Activated naive CD4-positive, alpha-beta T cell treated with anti-CD3 and anti-CD28 coated beads, Interleukin-2, amount 10 ng/mL, durations not matched to agents 7 days and 5 days (primary cell): ENCODE measurements at regions not wholly inside any gene's neighbourhood (a gene's known extent, or its start where the extent isn't known, plus 50 kb on each side); places are given as distances from the start of the nearest gene placed in this dataset.

Experiments used
- CTCF ChIA-PET: fragments of 350-600 bp; sonication (Branson Sonifier 250); formaldehyde crosslinking; loops from one replicate; lab custom pipeline; 2021; ENCODE audit warnings: antibody characterized with exemption; lab: Charles Lee
- DNase-seq: peaks from one replicate; pipeline ENCODE4 v3.0.0-alpha.2; 2020
- H3K27ac Mint-ChIP-seq: one replicate; pipeline ENCODE4 v1.8.0; 2021; ENCODE audit warnings: mild to moderate bottlenecking, moderate library complexity, mixed read lengths
- H3K27me3 Mint-ChIP-seq: one replicate; pipeline ENCODE4 v1.8.0; 2021; ENCODE audit warnings: mild to moderate bottlenecking, mixed read lengths
- H3K36me3 Mint-ChIP-seq: one replicate; pipeline ENCODE4 v1.8.0; 2021; ENCODE audit warnings: mixed read lengths
- H3K4me1 Mint-ChIP-seq: one replicate; pipeline ENCODE4 v1.8.0; 2021; ENCODE audit warnings: mixed read lengths
- H3K4me3 Mint-ChIP-seq: one replicate; pipeline ENCODE4 v1.8.0; 2021; ENCODE audit warnings: mild to moderate bottlenecking, moderate library complexity, mixed read lengths
- H3K9me3 Mint-ChIP-seq: one replicate; pipeline ENCODE4 v1.8.0; 2021; ENCODE audit warnings: mixed read lengths

GRCh38 chr13:89812856-89813255 lies 1534.6 kb upstream of the MIR17HG start:
- Mint-ChIP-seq H3K27me3 (no peaks in the 10 kb centered on the region), H3K4me3 (no peak overlapping the region), H3K4me1 (no peaks in the 10 kb centered on the region), H3K36me3 (no peaks in the 10 kb centered on the region), H3K27ac (no peak overlapping the region), H3K9me3 (peaks cover 15% of the 10 kb centered on the region)
- CTCF ChIA-PET, result no interaction called here
- no peak for DNase-seq

GRCh38 chr13:89816404-89816803 lies 1531.1 kb upstream of the MIR17HG start:
- Mint-ChIP-seq H3K36me3 (no peaks in the 10 kb centered on the region), H3K4me3 (no peak overlapping the region), H3K27ac (no peak overlapping the region), H3K9me3 (peaks cover 17% of the 10 kb centered on the region), H3K27me3 (no peaks in the 10 kb centered on the region), H3K4me1 (no peaks in the 10 kb centered on the region)
- CTCF ChIA-PET, result interaction anchor here (0.7 kb wide), 1 partner anchor 766 kb away, joined by 3 read pairs; no protein-coding TSS in a partner anchor
- DNase-seq, result no peak

- H3K4me3 Mint-ChIP-seq, result no peak overlapping the region
- CTCF ChIA-PET, result no interaction called here
Measured at GRCh38 chr13:89822467-89822866, 1525.0 kb upstream of the MIR17HG start.

GRCh38 chr13:89827552-89827951 lies 1519.9 kb upstream of the MIR17HG start:
- no peak overlapping the region for H3K27ac Mint-ChIP-seq
- no peak overlapping the region for H3K4me3 Mint-ChIP-seq
- DNase-seq, result no peak
- H3K27me3 Mint-ChIP-seq, result no peaks in the 10 kb centered on the region
- CTCF ChIA-PET, result no interaction called here
- H3K9me3 Mint-ChIP-seq, result peaks cover 4% of the 10 kb centered on the region
- H3K4me1 Mint-ChIP-seq, result no peaks in the 10 kb centered on the region
- H3K36me3 Mint-ChIP-seq, result no peaks in the 10 kb centered on the region

More at GRCh38 chr13:89822467-89822866, 1525.0 kb upstream of the MIR17HG start:
- Mint-ChIP-seq H3K36me3 (no peaks in the 10 kb centered on the region), H3K27me3 (no peaks in the 10 kb centered on the region), H3K9me3 (peaks cover 5% of the 10 kb centered on the region), H3K27ac (no peak overlapping the region), H3K4me1 (no peaks in the 10 kb centered on the region)
- DNase-seq, result no peak

- Mint-ChIP-seq H3K4me3 (no peak overlapping the region), H3K4me1 (no peaks in the 10 kb centered on the region), H3K9me3 (peaks cover 4% of the 10 kb centered on the region), H3K27me3 (no peaks in the 10 kb centered on the region), H3K36me3 (no peaks in the 10 kb centered on the region), H3K27ac (no peak overlapping the region)
- DNase-seq, result no peak
- CTCF ChIA-PET, result no interaction called here
Measured at GRCh38 chr13:89828506-89828905, 1519.0 kb upstream of the MIR17HG start.

- DNase-seq, result no peak
- Mint-ChIP-seq H3K36me3 (no peaks in the 10 kb centered on the region), H3K4me1 (no peaks in the 10 kb centered on the region), H3K9me3 (peaks cover 2% of the 10 kb centered on the region), H3K27me3 (no peaks in the 10 kb centered on the region), H3K4me3 (no peak overlapping the region), H3K27ac (no peak overlapping the region)
- CTCF ChIA-PET, result no interaction called here
Measured at GRCh38 chr13:89831157-89831556, 1516.3 kb upstream of the MIR17HG start.

- peaks cover 3% of the 10 kb centered on the region for H3K9me3 Mint-ChIP-seq
- no peaks in the 10 kb centered on the region for H3K36me3 Mint-ChIP-seq
- H3K4me1 Mint-ChIP-seq, result no peaks in the 10 kb centered on the region
- no peak overlapping the region for H3K27ac Mint-ChIP-seq
- no peak overlapping the region for H3K4me3 Mint-ChIP-seq
- CTCF ChIA-PET, result no interaction called here
- no peaks in the 10 kb centered on the region for H3K27me3 Mint-ChIP-seq
- DNase-seq, result no peak
Measured at GRCh38 chr13:89832827-89833226, 1514.7 kb upstream of the MIR17HG start.

GRCh38 chr13:89843621-89844020 lies 1503.9 kb upstream of the MIR17HG start:
- no peak overlapping the region for H3K27ac Mint-ChIP-seq
- no peaks in the 10 kb centered on the region for H3K27me3 Mint-ChIP-seq
- H3K36me3 Mint-ChIP-seq, result no peaks in the 10 kb centered on the region
- DNase-seq, result no peak
- CTCF ChIA-PET, result no interaction called here
- H3K4me1 Mint-ChIP-seq, result no peaks in the 10 kb centered on the region
- peaks cover 7% of the 10 kb centered on the region for H3K9me3 Mint-ChIP-seq
- no peak overlapping the region for H3K4me3 Mint-ChIP-seq

- H3K27me3 Mint-ChIP-seq, result no peaks in the 10 kb centered on the region
- CTCF ChIA-PET, result no interaction called here
- no peak for DNase-seq
- H3K4me3 Mint-ChIP-seq, result no peak overlapping the region
- H3K9me3 Mint-ChIP-seq, result peaks cover 5% of the 10 kb centered on the region
- no peaks in the 10 kb centered on the region for H3K4me1 Mint-ChIP-seq
- no peak overlapping the region for H3K27ac Mint-ChIP-seq
- no peaks in the 10 kb centered on the region for H3K36me3 Mint-ChIP-seq
Measured at GRCh38 chr13:89845874-89846273, 1501.6 kb upstream of the MIR17HG start.

GRCh38 chr13:89846926-89847585 lies 1500.4 kb upstream of the MIR17HG start:
- H3K9me3 Mint-ChIP-seq, result peaks cover 5% of the 10 kb centered on the region
- CTCF ChIA-PET, result interaction anchor here (0.8 kb wide), 1 partner anchor 14 kb away, joined by 3 read pairs; no protein-coding TSS in a partner anchor
- DNase-seq, result no peak
- H3K27ac Mint-ChIP-seq, result no peak overlapping the region
- H3K4me1 Mint-ChIP-seq, result no peaks in the 10 kb centered on the region
- H3K36me3 Mint-ChIP-seq, result no peaks in the 10 kb centered on the region
- no peak overlapping the region for H3K4me3 Mint-ChIP-seq
- no peaks in the 10 kb centered on the region for H3K27me3 Mint-ChIP-seq

GRCh38 chr13:89852570-89852969 lies 1494.9 kb upstream of the MIR17HG start:
- CTCF ChIA-PET, result no interaction called here
- no peak overlapping the region for H3K27ac Mint-ChIP-seq
- no peaks in the 10 kb centered on the region for H3K36me3 Mint-ChIP-seq
- no peaks in the 10 kb centered on the region for H3K4me1 Mint-ChIP-seq
- no peaks in the 10 kb centered on the region for H3K27me3 Mint-ChIP-seq
- no peaks in the 10 kb centered on the region for H3K9me3 Mint-ChIP-seq
- DNase-seq, result no peak
- H3K4me3 Mint-ChIP-seq, result no peak overlapping the region

GRCh38 chr13:89856512-89856911 lies 1491.0 kb upstream of the MIR17HG start:
- DNase-seq, result no peak
- no peaks in the 10 kb centered on the region for H3K27me3 Mint-ChIP-seq
- no peak overlapping the region for H3K4me3 Mint-ChIP-seq
- H3K27ac Mint-ChIP-seq, result no peak overlapping the region
- no peaks in the 10 kb centered on the region for H3K36me3 Mint-ChIP-seq
- CTCF ChIA-PET, result no interaction called here
- no peaks in the 10 kb centered on the region for H3K9me3 Mint-ChIP-seq
- H3K4me1 Mint-ChIP-seq, result no peaks in the 10 kb centered on the region

GRCh38 chr13:89857502-89857901 lies 1490.0 kb upstream of the MIR17HG start:
- H3K27me3 Mint-ChIP-seq, result no peaks in the 10 kb centered on the region
- no peaks in the 10 kb centered on the region for H3K9me3 Mint-ChIP-seq
- H3K4me1 Mint-ChIP-seq, result no peaks in the 10 kb centered on the region
- CTCF ChIA-PET, result no interaction called here
- no peak for DNase-seq
- no peak overlapping the region for H3K4me3 Mint-ChIP-seq
- H3K36me3 Mint-ChIP-seq, result no peaks in the 10 kb centered on the region
- H3K27ac Mint-ChIP-seq, result no peak overlapping the region

GRCh38 chr13:89862011-89862690 lies 1485.3 kb upstream of the MIR17HG start:
- CTCF ChIA-PET, result interaction anchor here (1.2 kb wide), 1 partner anchor 15 kb away, joined by 3 read pairs; no protein-coding TSS in a partner anchor

GRCh38 chr13:89862691-89863036 lies 1484.8 kb upstream of the MIR17HG start:
- Mint-ChIP-seq H3K4me3 (no peak overlapping the region), H3K4me1 (no peaks in the 10 kb centered on the region), H3K27me3 (no peaks in the 10 kb centered on the region), H3K9me3 (peaks cover 8% of the 10 kb centered on the region), H3K36me3 (no peaks in the 10 kb centered on the region), H3K27ac (no peak overlapping the region)
- no peak for DNase-seq
- CTCF ChIA-PET, result no interaction called here

More at GRCh38 chr13:89862011-89862690, 1485.3 kb upstream of the MIR17HG start:
- Mint-ChIP-seq H3K27me3 (no peaks in the 10 kb centered on the region), H3K27ac (no peak overlapping the region), H3K36me3 (no peaks in the 10 kb centered on the region), H3K4me3 (no peak overlapping the region), H3K4me1 (no peaks in the 10 kb centered on the region), H3K9me3 (peaks cover 7% of the 10 kb centered on the region)
- DNase-seq, result no peak
